Panc1 (cell line): ENCODE measurements at regions not wholly inside any gene's neighbourhood (a gene's known extent, or its start where the extent isn't known, plus 50 kb on each side); places are given as distances from the start of the nearest gene placed in this dataset.

Experiments
- ATAC-seq: fragments of 200-7000 bp; cut with Tn5 transposase; 2 replicates; pipeline ENCODE4 v1.9.1; 2020; ENCODE audit warnings: mild to moderate bottlenecking, moderate library complexity
- BruUV-seq: library from RNA; stranded (reverse); fragments of 400-500 nt; replicated peaks from 2 replicates; lab custom pipeline; 2021; lab: Mats Ljungman, UMichigan
- CTCF ChIA-PET: fragments of 300-600 bp; sonication (Branson Sonifier 250); formaldehyde crosslinking; loops from one replicate; lab custom pipeline; 2022; ENCODE audit warnings: antibody characterized with exemption; lab: Charles Lee
- POLR2A ChIA-PET: fragments of 300-600 bp; sonication (Branson Sonifier 250); formaldehyde crosslinking; loops from one replicate; lab custom pipeline; 2022; ENCODE audit warnings: antibody characterized with exemption; lab: Charles Lee
- DNase-seq: peaks from one replicate; pipeline ENCODE4 v3.0.0-alpha.2; 2010; ENCODE audit warnings: low read depth, low spot score
- H3K27ac ChIP-seq: 2 replicates; pipeline ENCODE4 v1.5.1; 2011; ENCODE audit warnings: mild to moderate bottlenecking, low read length, inconsistent platforms
- H3K27me3 ChIP-seq: fragments of 200-500 bp; sonication (Bioruptor generic); 2 replicates; pipeline ENCODE4 v1.6.0; 2014; ENCODE audit warnings: low read length, inconsistent platforms; ENCODE audit not compliant: control insufficient read depth, insufficient read depth
- H3K36me3 ChIP-seq: fragments of 200-500 bp; sonication (Bioruptor generic); 2 replicates; pipeline ENCODE4 v1.5.1; 2014; ENCODE audit warnings: inconsistent platforms, mild to moderate bottlenecking, low read length, moderate library complexity; ENCODE audit not compliant: control insufficient read depth, insufficient read depth
- H3K4me1 ChIP-seq: 2 replicates; pipeline ENCODE4 v1.5.1; 2011; ENCODE audit warnings: inconsistent platforms, mild to moderate bottlenecking, low read length, moderate library complexity; ENCODE audit not compliant: control insufficient read depth, insufficient read depth
- H3K4me3 ChIP-seq, 2 experiments: 2 replicates each; pipeline ENCODE4 v1.5.1; 2011 to 2012; ENCODE audit warnings: low read depth in 2 of 2, low read length in 2 of 2, mild to moderate bottlenecking in 2 of 2, inconsistent platforms in 1 of 2, moderate library complexity in 1 of 2
- H3K9me3 ChIP-seq: fragments of 200-500 bp; sonication (Bioruptor generic); 2 replicates; pipeline ENCODE4 v1.5.1; 2014; ENCODE audit warnings: low read depth, mild to moderate bottlenecking, inconsistent platforms, low read length, moderate library complexity; ENCODE audit not compliant: control insufficient read depth, insufficient read depth
- POLR2AphosphoS5 ChIP-seq: IDR thresholded peaks from 2 replicates; pipeline ENCODE4 v1.6.1; 2012; ENCODE audit warnings: mild to moderate bottlenecking, low read depth, low read length, moderate library complexity
- SIN3A ChIP-seq: IDR thresholded peaks from 2 replicates; pipeline ENCODE4 v1.6.1; 2012; ENCODE audit warnings: low read depth, mild to moderate bottlenecking, low read length, moderate library complexity, borderline replicate concordance; ENCODE audit not compliant: insufficient read depth
- TCF7L2 ChIP-seq: IDR thresholded peaks from 2 replicates; pipeline ENCODE4 v1.6.1; 2011; ENCODE audit warnings: mild to moderate bottlenecking, low read depth, low read length, inconsistent platforms
- in situ Hi-C: cut with HindIII; loops from 2 replicates; pipeline ENCODE4 v1.10.0; 2016; ENCODE audit warnings: low sequenced_read_pairs, low pct_unique_long_range_greater_than_20kb
- intact Hi-C: fragments of 100-400 bp; cut with micrococcal nuclease; formaldehyde crosslinking; loops from one replicate; pipeline ENCODE4 v1.10.0; 2022; ENCODE audit not compliant: unreplicated experiment
- TF ChIP-seq, protein P1 (sequence below): fragments of 450-650 bp; IDR thresholded peaks from 2 replicates; pipeline ENCODE4 v1.5.1; 2017; ENCODE audit warnings: mild to moderate bottlenecking
- TF ChIP-seq, protein P2 (sequence below), 2 experiments: IDR thresholded peaks; 2 replicates each; pipeline ENCODE4 v1.6.1; 2011 to 2012; ENCODE audit warnings: low read depth in 2 of 2, control low read depth in 1 of 2, low read length in 1 of 2, mild to moderate bottlenecking in 1 of 2, moderate library complexity in 1 of 2; ENCODE audit not compliant: insufficient read depth in 1 of 2

DNA sequence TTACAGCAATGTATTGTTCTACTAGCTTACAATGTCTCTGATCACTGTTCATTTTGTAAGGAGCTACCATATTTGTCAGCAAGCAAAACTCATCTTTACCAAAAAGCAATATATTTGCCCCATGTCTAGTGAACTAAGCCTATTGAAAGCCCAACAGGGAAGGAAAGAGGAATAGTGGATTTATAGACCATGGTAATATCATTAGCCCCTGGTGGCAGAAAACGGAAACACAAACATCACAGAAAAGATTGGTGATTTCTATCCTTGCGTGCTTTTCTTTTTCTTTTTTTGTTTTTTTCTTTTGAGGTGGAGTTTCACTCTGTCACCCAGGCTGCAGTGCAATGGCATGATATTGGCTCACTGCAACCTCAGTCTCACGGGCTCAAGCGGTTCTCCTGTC is 1562.4 kb upstream of the TMEM132C start:
- in situ Hi-C loops (no loop called here), intact Hi-C loops (no loop called here)
- no peaks in the 10 kb centered on the region for H3K27me3 ChIP-seq
- CTCF ChIA-PET = no interaction called here
- H3K4me3 ChIP-seq = no peak overlapping the region
- no peaks in the 10 kb centered on the region for H3K4me1 ChIP-seq
- no peak for DNase-seq
- H3K27ac ChIP-seq = no peak overlapping the region
- ATAC-seq = no peak
- no peaks in the 10 kb centered on the region for H3K36me3 ChIP-seq
- no peaks in the 10 kb centered on the region for H3K9me3 ChIP-seq
- POLR2A ChIA-PET = no interaction called here
- TF ChIP-seq, protein P1, sequence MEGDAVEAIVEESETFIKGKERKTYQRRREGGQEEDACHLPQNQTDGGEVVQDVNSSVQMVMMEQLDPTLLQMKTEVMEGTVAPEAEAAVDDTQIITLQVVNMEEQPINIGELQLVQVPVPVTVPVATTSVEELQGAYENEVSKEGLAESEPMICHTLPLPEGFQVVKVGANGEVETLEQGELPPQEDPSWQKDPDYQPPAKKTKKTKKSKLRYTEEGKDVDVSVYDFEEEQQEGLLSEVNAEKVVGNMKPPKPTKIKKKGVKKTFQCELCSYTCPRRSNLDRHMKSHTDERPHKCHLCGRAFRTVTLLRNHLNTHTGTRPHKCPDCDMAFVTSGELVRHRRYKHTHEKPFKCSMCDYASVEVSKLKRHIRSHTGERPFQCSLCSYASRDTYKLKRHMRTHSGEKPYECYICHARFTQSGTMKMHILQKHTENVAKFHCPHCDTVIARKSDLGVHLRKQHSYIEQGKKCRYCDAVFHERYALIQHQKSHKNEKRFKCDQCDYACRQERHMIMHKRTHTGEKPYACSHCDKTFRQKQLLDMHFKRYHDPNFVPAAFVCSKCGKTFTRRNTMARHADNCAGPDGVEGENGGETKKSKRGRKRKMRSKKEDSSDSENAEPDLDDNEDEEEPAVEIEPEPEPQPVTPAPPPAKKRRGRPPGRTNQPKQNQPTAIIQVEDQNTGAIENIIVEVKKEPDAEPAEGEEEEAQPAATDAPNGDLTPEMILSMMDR = peak; percentile 8; the same call in 1 of the 2 replicates
- no peak for TF ChIP-seq TCF7L2
- no TSS peak for BruUV-seq

DNA sequence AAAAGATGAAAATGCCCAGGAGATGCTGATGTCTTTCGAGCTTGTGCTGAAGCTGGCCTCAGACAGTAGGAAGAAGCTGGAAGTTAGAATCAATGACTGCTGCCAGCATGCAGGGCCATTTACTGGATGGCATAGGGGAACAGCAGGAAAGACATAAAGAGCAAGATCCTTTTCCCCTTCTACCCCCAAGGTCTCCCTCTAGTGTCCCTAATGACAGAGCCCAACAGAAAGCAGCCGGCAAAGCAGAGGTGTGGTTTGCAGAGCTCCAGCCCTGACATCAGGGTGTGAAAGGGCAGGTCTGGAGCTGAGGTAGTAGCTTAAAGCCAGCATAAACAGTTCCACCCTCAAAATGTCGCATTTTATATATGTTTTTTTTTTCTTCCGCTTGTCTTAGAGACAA is 1560.7 kb upstream of the TMEM132C start:
- no peak overlapping the region for H3K27ac ChIP-seq
- no peaks in the 10 kb centered on the region for H3K9me3 ChIP-seq
- in situ Hi-C loops = no loop called here
- DNase-seq (no peak), ATAC-seq (no peak)
- no TSS peak for BruUV-seq
- H3K4me3 ChIP-seq = no peak overlapping the region
- POLR2A ChIA-PET = no interaction called here
- H3K4me1 ChIP-seq = no peaks in the 10 kb centered on the region
- intact Hi-C loops = no loop called here
- H3K27me3 ChIP-seq = no peaks in the 10 kb centered on the region
- no peaks in the 10 kb centered on the region for H3K36me3 ChIP-seq
- TF ChIP-seq, protein P2, sequence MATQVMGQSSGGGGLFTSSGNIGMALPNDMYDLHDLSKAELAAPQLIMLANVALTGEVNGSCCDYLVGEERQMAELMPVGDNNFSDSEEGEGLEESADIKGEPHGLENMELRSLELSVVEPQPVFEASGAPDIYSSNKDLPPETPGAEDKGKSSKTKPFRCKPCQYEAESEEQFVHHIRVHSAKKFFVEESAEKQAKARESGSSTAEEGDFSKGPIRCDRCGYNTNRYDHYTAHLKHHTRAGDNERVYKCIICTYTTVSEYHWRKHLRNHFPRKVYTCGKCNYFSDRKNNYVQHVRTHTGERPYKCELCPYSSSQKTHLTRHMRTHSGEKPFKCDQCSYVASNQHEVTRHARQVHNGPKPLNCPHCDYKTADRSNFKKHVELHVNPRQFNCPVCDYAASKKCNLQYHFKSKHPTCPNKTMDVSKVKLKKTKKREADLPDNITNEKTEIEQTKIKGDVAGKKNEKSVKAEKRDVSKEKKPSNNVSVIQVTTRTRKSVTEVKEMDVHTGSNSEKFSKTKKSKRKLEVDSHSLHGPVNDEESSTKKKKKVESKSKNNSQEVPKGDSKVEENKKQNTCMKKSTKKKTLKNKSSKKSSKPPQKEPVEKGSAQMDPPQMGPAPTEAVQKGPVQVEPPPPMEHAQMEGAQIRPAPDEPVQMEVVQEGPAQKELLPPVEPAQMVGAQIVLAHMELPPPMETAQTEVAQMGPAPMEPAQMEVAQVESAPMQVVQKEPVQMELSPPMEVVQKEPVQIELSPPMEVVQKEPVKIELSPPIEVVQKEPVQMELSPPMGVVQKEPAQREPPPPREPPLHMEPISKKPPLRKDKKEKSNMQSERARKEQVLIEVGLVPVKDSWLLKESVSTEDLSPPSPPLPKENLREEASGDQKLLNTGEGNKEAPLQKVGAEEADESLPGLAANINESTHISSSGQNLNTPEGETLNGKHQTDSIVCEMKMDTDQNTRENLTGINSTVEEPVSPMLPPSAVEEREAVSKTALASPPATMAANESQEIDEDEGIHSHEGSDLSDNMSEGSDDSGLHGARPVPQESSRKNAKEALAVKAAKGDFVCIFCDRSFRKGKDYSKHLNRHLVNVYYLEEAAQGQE (IDR thresholded peaks at IDR 0.05; ENCODE audit: insufficient read depth in 1 of 2, low read depth in 2 of 2, low read length in 1 of 2) = no peak
- no peak for TF ChIP-seq TCF7L2
- TF ChIP-seq, protein P1 = no peak
- TF ChIP-seq SIN3A = no peak
- TF ChIP-seq POLR2AphosphoS5 = no peak
- CTCF ChIA-PET = no interaction called here
